Right lobe of liver (tissue), 6 donors: ENCODE measurements at regions not wholly inside any gene's neighbourhood (a gene's known extent, or its start where the extent isn't known, plus 50 kb on each side); places are given as distances from the start of the nearest gene placed in this dataset.

ENCODE experiments used
- ATAC-seq, 4 donors: fragments of 200-7000 bp; cut with Tn5 transposase; one replicate each; pipeline ENCODE4 v1.9.1; 2020; ENCODE audit warnings: mild to moderate bottlenecking in 4 of 4, moderate library complexity in 4 of 4
- DNase-seq, 3 donors: peaks; one replicate each; pipeline ENCODE4 v3.0.0-alpha.2; 2020
- H3K27ac ChIP-seq, 3 donors: fragments of 200-600 bp; one replicate each; pipeline ENCODE4 v1.8.0; 2022
- H3K27me3 ChIP-seq, 2 donors: fragments of 200-600 bp; one replicate each; pipeline ENCODE4 v1.8.0; 2022
- H3K36me3 ChIP-seq, 4 donors: fragments of 200-600 bp; sonication (generic) in 1 of 4; one replicate each; pipeline versions ENCODE4 v1.5.1 to v1.8.0; 2017 to 2022; ENCODE audit warnings: control low read depth in 1 of 4
- H3K4me1 ChIP-seq, 4 donors: fragments of 200-600 bp; sonication (generic) in 1 of 4; one replicate each; pipeline versions ENCODE4 v1.5.1 to v1.8.0; 2017 to 2022; ENCODE audit warnings: control low read depth in 1 of 4
- H3K4me3 ChIP-seq, 3 donors: fragments of 200-600 bp; one replicate each; pipeline ENCODE4 v1.8.0; 2022
- H3K9me3 ChIP-seq, 4 donors: fragments of 200-600 bp; sonication (generic) in 1 of 4; one replicate each; pipeline versions ENCODE4 v1.5.1 to v1.8.0; 2017 to 2022; ENCODE audit warnings: control low read depth in 1 of 4
- CTCF ChIP-seq, 4 donors: fragments of 200-600 bp in 3 of 4; fragments of 450-650 bp in 1 of 4; IDR thresholded peaks; one replicate each; pipeline versions ENCODE4 v1.5.1 to v1.8.0; 2016 to 2022; ENCODE audit warnings: antibody characterized with exemption in 4 of 4, mild to moderate bottlenecking in 2 of 4
- POLR2A ChIP-seq: fragments of 450-650 bp; IDR thresholded peaks from one replicate; pipeline ENCODE4 v1.6.1; 2017; ENCODE audit warnings: antibody characterized with exemption, mild to moderate bottlenecking
- WGBS: methylation state at CpG from one replicate; pipeline ENCODE4 v1.1.6; 2018; ENCODE audit warnings: low coverage, low lambda C conversion rate; ENCODE audit not compliant: insufficient coverage; ENCODE audit errors: missing lambda C conversion rate; 5-methylcytosine and 5-hydroxymethylcytosine counted together
- intact Hi-C, 2 donors: fragments of 100-400 bp; cut with DNase I; formaldehyde crosslinking; loops; one replicate each; pipeline versions ENCODE4 v1.11.2 to v1.14.1; 2022
- donor health status: DM: no; HTN: yes; CAD: no.
- donor health status: DM: no; HTN: no; CAD: no.
- donor health status: DM: no; HTN: no; CAD: no.
- donor health status: DM: no; HTN: yes; CAD: no.
- donor health status: DM: no; HTN: yes; CAD: no.

GRCh38 chr15:39022532-39023305 lies 458.1 kb upstream of the RASGRP1 start:
- Histone ChIP-seq H3K36me3 (no peaks in the 10 kb centered on the region), H3K27me3 (no peaks in the 10 kb centered on the region), H3K9me3 (no peaks in the 10 kb centered on the region), H3K4me1 (no peaks in the 10 kb centered on the region), H3K4me3 (no peak overlapping the region), H3K27ac (no peak overlapping the region)
- intact Hi-C loops = no loop called here
- WGBS = 64% methylated on average over 3 of the region's 4 CpGs
- ATAC-seq (no peak), DNase-seq (no peak)
- TF ChIP-seq CTCF (IDR thresholded peaks at IDR 0.05) (no peak), POLR2A (no peak)

GRCh38 chr15:39025321-39025720 lies 460.7 kb upstream of the RASGRP1 start:
- H3K4me1 ChIP-seq = no peaks in the 10 kb centered on the region
- TF ChIP-seq POLR2A (no peak), CTCF (IDR thresholded peaks at IDR 0.05) (no peak)
- H3K27me3 ChIP-seq = no peaks in the 10 kb centered on the region
- H3K27ac ChIP-seq = no peak overlapping the region
- DNase-seq (no peak), ATAC-seq (no peak)
- H3K36me3 ChIP-seq = no peaks in the 10 kb centered on the region
- intact Hi-C loops = no loop called here
- WGBS = 78% methylated on average over 4 of the region's 4 CpGs
- no peaks in the 10 kb centered on the region for H3K9me3 ChIP-seq
- no peak overlapping the region for H3K4me3 ChIP-seq

- 100% methylated on average over 1 of the region's 1 CpG for WGBS
- no peak for DNase-seq
- intact Hi-C loops = no loop called here
- ATAC-seq = no peak
- Histone ChIP-seq H3K36me3 (no peaks in the 10 kb centered on the region), H3K9me3 (no peaks in the 10 kb centered on the region), H3K4me3 (no peak overlapping the region), H3K4me1 (no peaks in the 10 kb centered on the region), H3K27me3 (no peaks in the 10 kb centered on the region), H3K27ac (no peak overlapping the region)
- no peak for TF ChIP-seq POLR2A
- TF ChIP-seq CTCF (IDR thresholded peaks at IDR 0.05) = no peak
Observed at GRCh38 chr15:39025881-39026280, 461.3 kb upstream of the RASGRP1 start.

GRCh38 chr15:39028069-39028468 lies 463.5 kb upstream of the RASGRP1 start:
- H3K4me1 ChIP-seq = no peaks in the 10 kb centered on the region
- H3K9me3 ChIP-seq = no peaks in the 10 kb centered on the region
- H3K4me3 ChIP-seq = no peak overlapping the region
- 82% methylated on average over 3 of the region's 3 CpGs for WGBS
- ATAC-seq (no peak), DNase-seq (no peak)
- no peaks in the 10 kb centered on the region for H3K36me3 ChIP-seq
- TF ChIP-seq POLR2A = no peak
- no peak for TF ChIP-seq CTCF (IDR thresholded peaks at IDR 0.05)
- H3K27me3 ChIP-seq = no peaks in the 10 kb centered on the region
- no peak overlapping the region for H3K27ac ChIP-seq
- intact Hi-C loops = no loop called here
